ENCODE measurements at regions not wholly inside any gene's neighbourhood (a gene's known extent, or its start where the extent isn't known, plus 50 kb on each side); places are given as distances from the start of the nearest gene placed in this dataset.

- Histone ChIP-seq H3K27me3 (ENCODE audit: control insufficient read depth, insufficient read depth, low read length) (no peaks in the 10 kb centered on the region), H3K79me2 (ENCODE audit: control insufficient read depth, insufficient read depth, low read length) (no peaks in the 10 kb centered on the region), H2AFZ (ENCODE audit: low read length) (no peak overlapping the region), H3K4me1 (ENCODE audit: control insufficient read depth, extremely low read depth, insufficient read depth, low read length) (no peaks in the 10 kb centered on the region), H3K4me2 (ENCODE audit: extremely low read depth, insufficient read depth, low read length) (no peak overlapping the region), H3K36me3 (ENCODE audit: control insufficient read depth, insufficient read depth, low read length) (no peaks in the 10 kb centered on the region), H3K9me3 (ENCODE audit: control insufficient read depth, insufficient read depth, low read depth, low read length) (no peaks in the 10 kb centered on the region), H4K20me1 (ENCODE audit: control insufficient read depth, extremely low read depth, insufficient read depth, low read length) (no peaks in the 10 kb centered on the region), H3K27ac (ENCODE audit: insufficient read depth, low read length) (no peak overlapping the region), H3K4me3 (replicated peaks in 1 of 4; ENCODE audit: control extremely low read depth in 1 of 4, insufficient read depth in 1 of 4, low read depth in 3 of 4, low read length in 4 of 4) (no peak overlapping the region), H3K9ac (ENCODE audit: insufficient read depth, low read length) (no peak overlapping the region)
- TF ChIP-seq CTCF (conservative IDR thresholded peaks at IDR 0.05 in 1 of 2, IDR thresholded peaks at IDR 0.05 in 1 of 2; ENCODE audit: low read depth in 1 of 2, low read length in 2 of 2) (no peak), EZH2 (IDR thresholded peaks at IDR 0.05; ENCODE audit: low read length, missing control alignments) (no peak)
- no peak for DNase-seq (ENCODE audit: low read depth in 2 of 2)
These were observed 278.5 kb upstream of the PLD5 start for GRCh38 chr1:242802973-242803372.

GRCh38 chr1:242800521-242800920, 276.0 kb upstream of the PLD5 start:
- H3K4me1 ChIP-seq (ENCODE audit: control insufficient read depth, extremely low read depth, insufficient read depth, low read length), result no peaks in the 10 kb centered on the region
- H3K27me3 ChIP-seq (ENCODE audit: control insufficient read depth, insufficient read depth, low read length), result no peaks in the 10 kb centered on the region
- DNase-seq (ENCODE audit: low read depth in 2 of 2), result no peak
- H3K27ac ChIP-seq (ENCODE audit: insufficient read depth, low read length), result no peak overlapping the region
- no peaks in the 10 kb centered on the region for H4K20me1 ChIP-seq (ENCODE audit: control insufficient read depth, extremely low read depth, insufficient read depth, low read length)
- no peak overlapping the region for H3K4me3 ChIP-seq (replicated peaks in 1 of 4; ENCODE audit: control extremely low read depth in 1 of 4, insufficient read depth in 1 of 4, low read depth in 3 of 4, low read length in 4 of 4)
- H3K79me2 ChIP-seq (ENCODE audit: control insufficient read depth, insufficient read depth, low read length), result no peaks in the 10 kb centered on the region
- H3K36me3 ChIP-seq (ENCODE audit: control insufficient read depth, insufficient read depth, low read length), result no peaks in the 10 kb centered on the region
- H3K9ac ChIP-seq (ENCODE audit: insufficient read depth, low read length), result no peak overlapping the region
- no peaks in the 10 kb centered on the region for H3K9me3 ChIP-seq (ENCODE audit: control insufficient read depth, insufficient read depth, low read depth, low read length)
- no peak for TF ChIP-seq EZH2 (IDR thresholded peaks at IDR 0.05; ENCODE audit: low read length, missing control alignments)
- H3K4me2 ChIP-seq (ENCODE audit: extremely low read depth, insufficient read depth, low read length), result no peak overlapping the region
- H2AFZ ChIP-seq (ENCODE audit: low read length), result no peak overlapping the region

- TF ChIP-seq CTCF (conservative IDR thresholded peaks at IDR 0.05 in 1 of 2, IDR thresholded peaks at IDR 0.05 in 1 of 2; ENCODE audit: low read depth in 1 of 2, low read length in 2 of 2) (no peak), EZH2 (IDR thresholded peaks at IDR 0.05; ENCODE audit: low read length, missing control alignments) (no peak)
- no peaks in the 10 kb centered on the region for H3K79me2 ChIP-seq (ENCODE audit: control insufficient read depth, insufficient read depth, low read length)
These were observed 273.4 kb upstream of the PLD5 start for GRCh38 chr1:242797856-242798255.

More at GRCh38 chr1:242797856-242798255, 273.4 kb upstream of the PLD5 start:
- Histone ChIP-seq H3K36me3 (ENCODE audit: control insufficient read depth, insufficient read depth, low read length) (no peaks in the 10 kb centered on the region), H3K27me3 (ENCODE audit: control insufficient read depth, insufficient read depth, low read length) (no peaks in the 10 kb centered on the region), H3K4me3 (replicated peaks in 1 of 4; ENCODE audit: control extremely low read depth in 1 of 4, insufficient read depth in 1 of 4, low read depth in 3 of 4, low read length in 4 of 4) (no peak overlapping the region), H3K9ac (ENCODE audit: insufficient read depth, low read length) (no peak overlapping the region), H3K4me1 (ENCODE audit: control insufficient read depth, extremely low read depth, insufficient read depth, low read length) (no peaks in the 10 kb centered on the region), H3K4me2 (ENCODE audit: extremely low read depth, insufficient read depth, low read length) (no peak overlapping the region), H2AFZ (ENCODE audit: low read length) (no peak overlapping the region), H4K20me1 (ENCODE audit: control insufficient read depth, extremely low read depth, insufficient read depth, low read length) (no peaks in the 10 kb centered on the region), H3K9me3 (ENCODE audit: control insufficient read depth, insufficient read depth, low read depth, low read length) (no peaks in the 10 kb centered on the region), H3K27ac (ENCODE audit: insufficient read depth, low read length) (no peak overlapping the region)
- no peak for DNase-seq (ENCODE audit: low read depth in 2 of 2)
